Keratinocyte (primary cell): ENCODE measurements at regions not wholly inside any gene's neighbourhood (a gene's known extent, or its start where the extent isn't known, plus 50 kb on each side); places are given as distances from the start of the nearest gene placed in this dataset.

Experiments
- DNase-seq: peaks from one replicate; pipeline ENCODE4 v3.0.0-alpha.2; 2011; ENCODE audit warnings: low read depth, missing footprints, low spot score
- FAIRE-seq: peaks from 2 replicates; lab custom pipeline; 2011; peaks lifted over from hg19 to GRCh38; lab: Jason Lieb, UNC
- H2AFZ ChIP-seq: 2 replicates; pipeline ENCODE4 v1.6.0; 2012; ENCODE audit warnings: low read length, control low read depth, inconsistent platforms; ENCODE audit not compliant: control insufficient read depth
- H3K27ac ChIP-seq: 2 replicates; pipeline ENCODE4 v1.5.1; 2011; ENCODE audit warnings: low read length; ENCODE audit not compliant: control insufficient read depth, insufficient read depth
- H3K27me3 ChIP-seq: 3 replicates; pipeline ENCODE4 v1.6.0; 2011; ENCODE audit warnings: low read length; ENCODE audit not compliant: control insufficient read depth, insufficient read depth; ENCODE audit errors: extremely low read depth
- H3K36me3 ChIP-seq, 2 experiments: 2 replicates in 1 of 2; 3 replicates in 1 of 2; pipeline ENCODE4 v1.5.1; 2011; ENCODE audit warnings: low read length in 2 of 2, mild to moderate bottlenecking in 1 of 2; ENCODE audit not compliant: control insufficient read depth in 2 of 2, insufficient read depth in 2 of 2; ENCODE audit errors: extremely low read depth in 1 of 2
- H3K4me1 ChIP-seq: 3 replicates; pipeline ENCODE4 v1.5.1; 2011; ENCODE audit warnings: low read length; ENCODE audit not compliant: control insufficient read depth, insufficient read depth; ENCODE audit errors: extremely low read depth
- H3K4me2 ChIP-seq: 3 replicates; pipeline ENCODE4 v1.6.0; 2011; ENCODE audit warnings: low read depth, low read length; ENCODE audit not compliant: control insufficient read depth, insufficient read depth; ENCODE audit errors: extremely low read depth
- H3K4me3 ChIP-seq, 3 experiments: fragments of 200-600 bp in 1 of 3; sonication (generic) in 1 of 3; 2 replicates in 2 of 3; 3 replicates in 1 of 3; pipeline ENCODE4 v1.5.1; 2011 to 2016; ENCODE audit warnings: low read length in 3 of 3, mild to moderate bottlenecking in 3 of 3, control low read depth in 2 of 3, inconsistent platforms in 1 of 3, low read depth in 1 of 3, mixed read lengths in 1 of 3, mixed run types in 1 of 3, moderate library complexity in 1 of 3; ENCODE audit not compliant: control insufficient read depth in 2 of 3, insufficient read depth in 2 of 3; ENCODE audit errors: extremely low read depth in 1 of 3
- H3K79me2 ChIP-seq: 2 replicates; pipeline ENCODE4 v1.6.0; 2012; ENCODE audit warnings: low read length; ENCODE audit not compliant: control insufficient read depth, insufficient read depth
- H3K9ac ChIP-seq: 3 replicates; pipeline ENCODE4 v1.6.0; 2011; ENCODE audit warnings: low read length; ENCODE audit not compliant: control insufficient read depth, insufficient read depth; ENCODE audit errors: extremely low read depth
- H3K9me1 ChIP-seq: 3 replicates; pipeline ENCODE4 v1.6.0; 2011; ENCODE audit warnings: low read length; ENCODE audit not compliant: control insufficient read depth, insufficient read depth; ENCODE audit errors: extremely low read depth
- H3K9me3 ChIP-seq: 2 replicates; pipeline ENCODE4 v1.5.1; 2012; ENCODE audit warnings: low read depth, low read length; ENCODE audit not compliant: control insufficient read depth
- H4K20me1 ChIP-seq: 3 replicates; pipeline ENCODE4 v1.6.0; 2011; ENCODE audit warnings: low read length; ENCODE audit not compliant: control insufficient read depth, insufficient read depth; ENCODE audit errors: extremely low read depth
- EZH2 ChIP-seq: IDR thresholded peaks from one replicate; pipeline ENCODE4 v1.6.1; 2012; ENCODE audit warnings: inconsistent platforms, mild to moderate bottlenecking, low read length, moderate library complexity
- dilution Hi-C: fragments of 300-500 bp; cut with MboI; formaldehyde crosslinking; loops from one replicate; pipeline ENCODE4 v1.7.0; 2020; ENCODE audit warnings: low sequenced_read_pairs; ENCODE audit not compliant: extremely low pct_ligation_motif_present
- TF ChIP-seq, protein P1 (sequence below), 3 experiments: IDR thresholded peaks in 1 of 3; conservative IDR thresholded peaks in 1 of 3; optimal IDR thresholded peaks in 1 of 3; 2 replicates in 2 of 3; 3 replicates in 1 of 3; pipeline versions ENCODE3 to v1.5.1; 2011; ENCODE audit warnings: low read length in 3 of 3, mild to moderate bottlenecking in 3 of 3, moderate library complexity in 2 of 3, control low read depth in 1 of 3, inconsistent platforms in 1 of 3; ENCODE audit not compliant: insufficient read depth in 2 of 3; ENCODE audit errors: extremely low read depth in 1 of 3

GRCh38 chr9:20217596-20217995 is 404.7 kb downstream of the MLLT3 start:
- Histone ChIP-seq H3K36me3 (no peaks in the 10 kb centered on the region), H3K4me1 (peaks cover 6% of the 10 kb centered on the region), H4K20me1 (no peaks in the 10 kb centered on the region), H3K27ac (no peak overlapping the region), H3K27me3 (no peaks in the 10 kb centered on the region), H2AFZ (no peak overlapping the region), H3K4me3 (no peak overlapping the region), H3K9ac (no peak overlapping the region), H3K79me2 (no peaks in the 10 kb centered on the region), H3K9me1 (no peaks in the 10 kb centered on the region), H3K9me3 (no peaks in the 10 kb centered on the region), H3K4me2 (no peak overlapping the region)
- dilution Hi-C loops, result loop anchor here (25.0 kb wide), 1 partner anchor 105 kb away; no protein-coding TSS in a partner anchor
- DNase-seq, result no peak
- FAIRE-seq, result no peak
- no peak for TF ChIP-seq EZH2
- TF ChIP-seq, protein P1, sequence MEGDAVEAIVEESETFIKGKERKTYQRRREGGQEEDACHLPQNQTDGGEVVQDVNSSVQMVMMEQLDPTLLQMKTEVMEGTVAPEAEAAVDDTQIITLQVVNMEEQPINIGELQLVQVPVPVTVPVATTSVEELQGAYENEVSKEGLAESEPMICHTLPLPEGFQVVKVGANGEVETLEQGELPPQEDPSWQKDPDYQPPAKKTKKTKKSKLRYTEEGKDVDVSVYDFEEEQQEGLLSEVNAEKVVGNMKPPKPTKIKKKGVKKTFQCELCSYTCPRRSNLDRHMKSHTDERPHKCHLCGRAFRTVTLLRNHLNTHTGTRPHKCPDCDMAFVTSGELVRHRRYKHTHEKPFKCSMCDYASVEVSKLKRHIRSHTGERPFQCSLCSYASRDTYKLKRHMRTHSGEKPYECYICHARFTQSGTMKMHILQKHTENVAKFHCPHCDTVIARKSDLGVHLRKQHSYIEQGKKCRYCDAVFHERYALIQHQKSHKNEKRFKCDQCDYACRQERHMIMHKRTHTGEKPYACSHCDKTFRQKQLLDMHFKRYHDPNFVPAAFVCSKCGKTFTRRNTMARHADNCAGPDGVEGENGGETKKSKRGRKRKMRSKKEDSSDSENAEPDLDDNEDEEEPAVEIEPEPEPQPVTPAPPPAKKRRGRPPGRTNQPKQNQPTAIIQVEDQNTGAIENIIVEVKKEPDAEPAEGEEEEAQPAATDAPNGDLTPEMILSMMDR (optimal IDR thresholded peaks at IDR 0.05 in 1 of 3, IDR thresholded peaks at IDR 0.05 in 1 of 3, conservative IDR thresholded peaks at IDR 0.05 in 1 of 3; ENCODE audit: extremely low read depth in 1 of 3, insufficient read depth in 2 of 3, low read length in 3 of 3), result no peak

DNA sequence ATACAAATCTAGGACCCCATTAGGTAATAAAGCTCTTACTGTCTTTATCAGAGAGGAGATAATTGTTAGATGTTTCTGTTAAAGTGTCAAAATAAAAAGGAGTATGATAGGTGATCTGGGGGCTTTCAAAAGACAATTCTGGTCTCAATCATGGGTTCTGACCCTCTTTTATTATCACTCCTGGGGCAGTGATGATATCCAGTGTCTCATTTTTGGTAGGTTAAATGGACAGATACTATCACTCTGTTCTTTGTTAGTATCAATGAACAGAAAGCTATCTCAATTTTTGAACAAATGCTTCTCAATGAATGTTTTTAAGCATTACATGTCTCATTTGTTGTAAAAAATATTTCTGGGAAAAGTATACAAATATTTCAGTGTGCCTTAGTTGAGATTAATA is 405.9 kb downstream of the MLLT3 start:
- H3K4me2 ChIP-seq, result no peak overlapping the region
- DNase-seq (no peak), FAIRE-seq (no peak)
- TF ChIP-seq EZH2, result no peak
- TF ChIP-seq, protein P1 (optimal IDR thresholded peaks at IDR 0.05 in 1 of 3, IDR thresholded peaks at IDR 0.05 in 1 of 3, conservative IDR thresholded peaks at IDR 0.05 in 1 of 3; ENCODE audit: extremely low read depth in 1 of 3, insufficient read depth in 2 of 3, low read length in 3 of 3), result no peak
- H3K27ac ChIP-seq, result no peak overlapping the region
- peaks cover 6% of the 10 kb centered on the region for H3K4me1 ChIP-seq
- H3K36me3 ChIP-seq, result no peaks in the 10 kb centered on the region
- no peak overlapping the region for H3K4me3 ChIP-seq
- H2AFZ ChIP-seq, result no peak overlapping the region
- H3K9me3 ChIP-seq, result no peaks in the 10 kb centered on the region
- H3K9me1 ChIP-seq, result no peaks in the 10 kb centered on the region
- dilution Hi-C loops, result loop anchor here (25.0 kb wide), 1 partner anchor 104 kb away; no protein-coding TSS in a partner anchor
- H3K9ac ChIP-seq, result no peak overlapping the region
- no peaks in the 10 kb centered on the region for H3K27me3 ChIP-seq
- H4K20me1 ChIP-seq, result no peaks in the 10 kb centered on the region
- H3K79me2 ChIP-seq, result no peaks in the 10 kb centered on the region
